Endodermal cell (in vitro differentiated cells): ENCODE measurements at regions not wholly inside any gene's neighbourhood (a gene's known extent, or its start where the extent isn't known, plus 50 kb on each side); places are given as distances from the start of the nearest gene placed in this dataset.

Source experiments
- DNase-seq: peaks from one replicate; pipeline ENCODE4 v3.0.0-alpha.2; 2017
- H3K27ac ChIP-seq: 2 replicates; pipeline ENCODE4 v1.5.1; 2013; ENCODE audit warnings: mild to moderate bottlenecking, low read depth, low read length, moderate library complexity
- H3K27me3 ChIP-seq: 2 replicates; pipeline ENCODE4 v1.6.1; 2013; ENCODE audit warnings: mild to moderate bottlenecking, low read length, moderate library complexity; ENCODE audit not compliant: insufficient read depth, control insufficient read depth, poor library complexity, severe bottlenecking
- H3K36me3 ChIP-seq: 2 replicates; pipeline ENCODE4 v1.7.0; 2013; ENCODE audit warnings: mild to moderate bottlenecking, low read length, moderate library complexity; ENCODE audit not compliant: control insufficient read depth, insufficient read depth
- H3K4me1 ChIP-seq: one replicate; pipeline ENCODE4 v1.7.0; 2013; ENCODE audit warnings: low read length; ENCODE audit not compliant: control insufficient read depth, insufficient read depth
- H3K4me3 ChIP-seq: 2 replicates; pipeline ENCODE4 v1.5.1; 2013; ENCODE audit warnings: mild to moderate bottlenecking, low read length, moderate library complexity
- H3K9ac ChIP-seq: 2 replicates; pipeline ENCODE4 v1.6.1; 2013; ENCODE audit warnings: mild to moderate bottlenecking, low read length, moderate library complexity; ENCODE audit not compliant: poor library complexity, severe bottlenecking; ENCODE audit errors: extremely low read depth
- H3K9me3 ChIP-seq: 2 replicates; pipeline ENCODE4 v1.6.1; 2013; ENCODE audit warnings: mild to moderate bottlenecking, low read length, moderate library complexity; ENCODE audit not compliant: control insufficient read depth
- H3K27ac Mint-ChIP-seq: 2 replicates; pipeline ENCODE4 v1.8.0; 2020; ENCODE audit warnings: mixed read lengths
- H3K27me3 Mint-ChIP-seq: 2 replicates; pipeline ENCODE4 v1.8.0; 2021; ENCODE audit warnings: mild to moderate bottlenecking, mixed read lengths; ENCODE audit not compliant: insufficient read depth
- H3K36me3 Mint-ChIP-seq: 2 replicates; pipeline ENCODE4 v1.8.0; 2020; ENCODE audit warnings: low read depth, mixed read lengths
- H3K4me1 Mint-ChIP-seq: 2 replicates; pipeline ENCODE4 v1.8.0; 2020; ENCODE audit warnings: mixed read lengths
- H3K4me3 Mint-ChIP-seq: 2 replicates; pipeline ENCODE4 v1.8.0; 2020; ENCODE audit warnings: mild to moderate bottlenecking, moderate library complexity, mixed read lengths
- H3K9me3 Mint-ChIP-seq: 2 replicates; pipeline ENCODE4 v1.8.0; 2020; ENCODE audit warnings: mild to moderate bottlenecking, mixed read lengths
- WGBS, 2 experiments: methylation state at CpG; one replicate each; pipeline versions ENCODE4 v1.1.5 to v1.1.7; 2013; ENCODE audit warnings: missing lambda C conversion rate in 2 of 2, mixed read lengths in 1 of 2; ENCODE audit not compliant: insufficient coverage in 1 of 2, insufficient read length in 1 of 2; 5-methylcytosine and 5-hydroxymethylcytosine counted together
- TF ChIP-seq, protein P1 (sequence below): fragments of 200-600 bp; sonication (generic); conservative IDR thresholded peaks from 2 replicates; pipeline ENCODE4 v1.5.0; 2021; ENCODE audit warnings: antibody characterized with exemption, mild to moderate bottlenecking

- H3K27me3 Mint-ChIP-seq: no peaks in the 10 kb centered on the region
- no peak overlapping the region for H3K27ac Mint-ChIP-seq
- Histone ChIP-seq H3K4me1 (no peaks in the 10 kb centered on the region), H3K36me3 (no peaks in the 10 kb centered on the region), H3K9me3 (no peaks in the 10 kb centered on the region), H3K9ac (no peak overlapping the region), H3K4me3 (no peak overlapping the region), H3K27ac (no peak overlapping the region), H3K27me3 (no peaks in the 10 kb centered on the region)
- WGBS, 2 experiments: 94 to 100% methylated on average over 1 to 3 of the region's 3 CpGs
- no peak overlapping the region for H3K4me3 Mint-ChIP-seq
- H3K4me1 Mint-ChIP-seq: peaks cover 6% of the 10 kb centered on the region
- no peaks in the 10 kb centered on the region for H3K36me3 Mint-ChIP-seq
- no peak for DNase-seq
- TF ChIP-seq, protein P1, sequence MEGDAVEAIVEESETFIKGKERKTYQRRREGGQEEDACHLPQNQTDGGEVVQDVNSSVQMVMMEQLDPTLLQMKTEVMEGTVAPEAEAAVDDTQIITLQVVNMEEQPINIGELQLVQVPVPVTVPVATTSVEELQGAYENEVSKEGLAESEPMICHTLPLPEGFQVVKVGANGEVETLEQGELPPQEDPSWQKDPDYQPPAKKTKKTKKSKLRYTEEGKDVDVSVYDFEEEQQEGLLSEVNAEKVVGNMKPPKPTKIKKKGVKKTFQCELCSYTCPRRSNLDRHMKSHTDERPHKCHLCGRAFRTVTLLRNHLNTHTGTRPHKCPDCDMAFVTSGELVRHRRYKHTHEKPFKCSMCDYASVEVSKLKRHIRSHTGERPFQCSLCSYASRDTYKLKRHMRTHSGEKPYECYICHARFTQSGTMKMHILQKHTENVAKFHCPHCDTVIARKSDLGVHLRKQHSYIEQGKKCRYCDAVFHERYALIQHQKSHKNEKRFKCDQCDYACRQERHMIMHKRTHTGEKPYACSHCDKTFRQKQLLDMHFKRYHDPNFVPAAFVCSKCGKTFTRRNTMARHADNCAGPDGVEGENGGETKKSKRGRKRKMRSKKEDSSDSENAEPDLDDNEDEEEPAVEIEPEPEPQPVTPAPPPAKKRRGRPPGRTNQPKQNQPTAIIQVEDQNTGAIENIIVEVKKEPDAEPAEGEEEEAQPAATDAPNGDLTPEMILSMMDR: no peak
- H3K9me3 Mint-ChIP-seq: no peaks in the 10 kb centered on the region
Observed at GRCh38 chr4:28443371-28443770, 1582.7 kb downstream of the STIM2 start.

DNA sequence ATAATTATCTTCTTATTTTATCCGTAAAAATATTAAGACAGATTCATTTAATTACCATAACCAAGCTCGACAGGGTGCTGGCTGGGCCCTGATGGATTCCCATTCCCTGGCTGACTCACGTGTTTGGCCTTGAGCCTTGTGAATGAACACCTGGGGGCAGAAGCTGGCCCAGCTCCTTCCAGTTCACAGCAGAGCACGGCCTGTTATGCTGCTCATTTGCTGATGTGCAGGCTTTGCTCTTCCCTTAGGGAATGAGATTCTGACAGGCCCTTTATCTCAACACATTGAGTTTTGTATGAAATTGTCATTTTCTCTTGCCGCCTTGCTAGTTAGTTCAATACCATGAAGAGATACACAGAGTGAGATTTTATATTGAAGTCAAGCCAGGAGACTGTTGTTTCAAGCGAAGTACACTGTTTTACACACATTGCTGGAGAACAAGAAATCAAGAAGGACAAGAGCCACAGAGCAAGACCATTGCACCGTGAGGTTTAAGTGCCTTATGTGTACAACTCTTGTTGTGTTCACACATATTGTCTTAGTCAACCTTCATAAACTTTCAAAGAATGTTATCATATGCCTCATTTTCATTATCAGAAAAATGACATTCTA is 1583.3 kb downstream of the STIM2 start:
- Histone ChIP-seq H3K4me1 (no peaks in the 10 kb centered on the region), H3K36me3 (no peaks in the 10 kb centered on the region), H3K9me3 (no peaks in the 10 kb centered on the region), H3K9ac (no peak overlapping the region), H3K27me3 (no peaks in the 10 kb centered on the region), H3K4me3 (no peak overlapping the region), H3K27ac (no peak overlapping the region)
- Mint-ChIP-seq H3K4me1 (peaks cover 6% of the 10 kb centered on the region), H3K9me3 (no peaks in the 10 kb centered on the region), H3K4me3 (no peak overlapping the region), H3K27ac (no peak overlapping the region), H3K36me3 (no peaks in the 10 kb centered on the region), H3K27me3 (no peaks in the 10 kb centered on the region)
- DNase-seq: peak; percentile 78
- TF ChIP-seq, protein P1: peak; percentile 54
- WGBS, 2 experiments: 66 to 67% methylated on average over 5 to 7 of the region's 7 CpGs

GRCh38 chr4:28444886-28445496 is 1584.3 kb downstream of the STIM2 start:
- Histone ChIP-seq H3K27me3 (no peaks in the 10 kb centered on the region), H3K4me3 (no peak overlapping the region), H3K9ac (no peak overlapping the region), H3K9me3 (no peaks in the 10 kb centered on the region), H3K4me1 (no peaks in the 10 kb centered on the region), H3K27ac (no peak overlapping the region), H3K36me3 (no peaks in the 10 kb centered on the region)
- DNase-seq: no peak
- Mint-ChIP-seq H3K36me3 (no peaks in the 10 kb centered on the region), H3K27me3 (no peaks in the 10 kb centered on the region), H3K4me3 (no peak overlapping the region), H3K27ac (no peak overlapping the region), H3K9me3 (no peaks in the 10 kb centered on the region), H3K4me1 (peaks cover 15% of the 10 kb centered on the region)
- TF ChIP-seq, protein P1: no peak
- WGBS, 2 experiments: 97 to 100% methylated on average over 1 to 3 of the region's 3 CpGs
